HG03159 (cell line): ENCODE measurements at regions not wholly inside any gene's neighbourhood (a gene's known extent, or its start where the extent isn't known, plus 50 kb on each side); places are given as distances from the start of the nearest gene placed in this dataset.

Experiments used
- ATAC-seq: cut with Tn5 transposase; IDR thresholded peaks from one replicate; pipeline ENCODE4 v1.9.1; 2021; ENCODE audit warnings: mild to moderate bottlenecking, moderate library complexity; ENCODE audit not compliant: unreplicated experiment

- ATAC-seq = no peak
Measured at GRCh38 chr4:57633212-57633859, 523.2 kb upstream of the IGFBP7 start.

GRCh38 chr4:57632564-57632963, 522.4 kb upstream of the IGFBP7 start:
- ATAC-seq = no peak

- ATAC-seq = no peak
Measured at GRCh38 chr4:57631147-57631546, 521.0 kb upstream of the IGFBP7 start.

- ATAC-seq = no peak
Measured at GRCh38 chr4:57628004-57628403, 517.8 kb upstream of the IGFBP7 start.

GRCh38 chr4:57614257-57614932, 504.2 kb upstream of the IGFBP7 start:
- ATAC-seq = no peak

GRCh38 chr4:57612279-57612678, 502.1 kb upstream of the IGFBP7 start:
- ATAC-seq = no peak

GRCh38 chr4:57607566-57608180, 497.5 kb upstream of the IGFBP7 start:
- no peak for ATAC-seq

GRCh38 chr4:57605376-57605775, 495.2 kb upstream of the IGFBP7 start:
- ATAC-seq = no peak

- ATAC-seq = no peak
Measured at GRCh38 chr4:57602141-57602540, 492.0 kb upstream of the IGFBP7 start.

- ATAC-seq = no peak
Measured at GRCh38 chr4:57591073-57591472, 480.9 kb upstream of the IGFBP7 start.

GRCh38 chr4:57588557-57588956, 478.4 kb upstream of the IGFBP7 start:
- no peak for ATAC-seq

- peak; percentile 93 for ATAC-seq
Measured at GRCh38 chr4:57580710-57581599, 470.8 kb upstream of the IGFBP7 start.

- ATAC-seq = no peak
Measured at GRCh38 chr4:57575426-57575825, 465.2 kb upstream of the IGFBP7 start.

GRCh38 chr4:57554556-57555092, 444.4 kb upstream of the IGFBP7 start:
- no peak for ATAC-seq

GRCh38 chr4:57553728-57554127, 443.5 kb upstream of the IGFBP7 start:
- no peak for ATAC-seq

GRCh38 chr4:57550198-57550597, 440.0 kb upstream of the IGFBP7 start:
- ATAC-seq = no peak

- no peak for ATAC-seq
Measured at GRCh38 chr4:57548856-57549255, 438.7 kb upstream of the IGFBP7 start.

GRCh38 chr4:57544811-57545654, 434.8 kb upstream of the IGFBP7 start:
- ATAC-seq = no peak

- ATAC-seq = no peak
Measured at GRCh38 chr4:57504797-57505530, 394.8 kb upstream of the IGFBP7 start.
